ENCODE measurements at regions not wholly inside any gene's neighbourhood (a gene's known extent, or its start where the extent isn't known, plus 50 kb on each side); places are given as distances from the start of the nearest gene placed in this dataset.
"Not testable (repeated sequence)": the region's sequence is repeated elsewhere in the genome, so short reads cannot be mapped to it uniquely, and the experiment has no call there.

DNA sequence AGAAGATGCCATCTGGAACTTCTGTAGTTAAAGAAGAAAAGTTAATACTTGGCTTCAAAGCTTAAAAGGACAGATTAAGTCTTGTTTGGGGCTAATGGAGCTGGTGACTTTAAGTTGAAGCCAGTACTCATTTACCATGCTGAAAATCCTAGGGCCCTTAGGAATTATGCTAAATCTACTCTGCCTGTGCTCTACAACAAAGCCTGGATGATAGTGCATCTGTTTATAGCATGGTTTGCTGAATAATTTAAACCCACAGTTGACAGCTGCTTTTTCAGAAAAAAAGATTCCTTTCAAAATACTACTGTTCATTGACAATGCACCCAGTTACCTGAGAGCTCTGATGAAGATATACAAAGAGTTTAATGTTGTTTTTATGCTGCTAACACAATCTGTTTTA is 393.5 kb downstream of the MAT2B start:
- DNase-seq (ENCODE audit: low spot score), result no peak
- TF ChIP-seq CTCF (IDR thresholded peaks at IDR 0.05; ENCODE audit: extremely low read depth, missing control alignments), result no peak

DNA sequence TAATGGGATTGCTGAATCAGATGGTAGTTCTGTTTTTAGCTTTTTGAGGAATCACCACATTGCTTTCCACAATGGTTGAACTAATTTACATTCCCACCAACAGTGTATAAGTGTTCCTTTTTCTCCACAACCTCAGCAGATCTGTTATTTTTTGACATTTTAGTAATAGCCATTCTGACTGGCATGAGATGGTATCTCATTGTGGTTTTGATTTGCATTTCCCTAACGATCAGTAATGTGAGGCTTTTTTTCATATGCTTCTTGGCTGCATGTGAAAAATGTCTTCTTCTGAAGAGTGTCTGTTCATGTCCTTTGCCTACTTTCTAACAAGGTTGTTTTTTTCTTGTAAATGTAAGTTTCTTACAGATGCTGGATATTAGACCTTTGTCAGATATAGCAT is 402.4 kb downstream of the MAT2B start:
- not testable (repeated sequence) for DNase-seq (ENCODE audit: low spot score)

DNA sequence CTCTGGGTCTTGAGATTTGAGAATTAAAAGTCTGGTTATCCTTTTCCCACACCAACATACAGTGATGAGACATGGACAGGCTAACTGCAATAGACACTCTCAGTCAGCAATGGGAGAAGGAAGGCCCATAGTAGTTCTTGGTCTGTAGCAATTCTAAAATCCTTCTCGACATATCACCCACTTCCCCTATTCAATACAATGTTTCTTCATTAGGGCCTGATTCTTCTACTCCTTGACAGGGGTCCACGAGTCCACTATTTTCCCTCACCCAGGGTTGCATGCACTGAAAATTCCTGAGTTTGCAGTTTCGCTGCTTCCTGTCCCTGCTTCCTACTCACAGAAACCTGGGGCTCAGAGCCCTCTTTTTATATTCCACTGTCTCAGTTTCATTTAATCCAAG is 402.8 kb downstream of the MAT2B start:
- DNase-seq (ENCODE audit: low spot score), result no peak
- TF ChIP-seq CTCF (IDR thresholded peaks at IDR 0.05; ENCODE audit: extremely low read depth, missing control alignments), result no peak

- no peak for TF ChIP-seq CTCF (IDR thresholded peaks at IDR 0.05; ENCODE audit: extremely low read depth, missing control alignments)
- DNase-seq (ENCODE audit: low spot score), result no peak
Observed at GRCh38 chr5:163910226-163910625, 404.8 kb downstream of the MAT2B start.

DNA sequence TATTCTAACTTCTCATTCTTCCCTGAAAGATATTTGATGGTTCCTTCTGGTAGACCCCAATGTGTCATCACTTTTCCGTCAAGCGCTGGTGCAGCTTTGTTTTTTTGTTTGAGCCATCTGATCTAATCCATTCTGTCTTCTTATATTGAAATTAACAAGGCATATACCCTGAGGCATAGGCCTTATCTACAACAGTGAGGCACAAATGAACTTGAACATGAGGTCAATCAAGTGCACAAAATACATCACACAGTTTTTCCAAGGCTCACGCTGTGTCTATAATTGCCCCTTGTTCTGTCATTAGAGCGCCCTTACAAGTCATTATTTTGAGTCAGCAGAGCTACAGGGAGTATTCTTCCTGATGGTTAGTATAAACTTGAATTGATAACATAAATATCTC is 406.6 kb downstream of the MAT2B start:
- no peak for TF ChIP-seq CTCF (IDR thresholded peaks at IDR 0.05; ENCODE audit: extremely low read depth, missing control alignments)
- no peak for DNase-seq (ENCODE audit: low spot score)

DNA sequence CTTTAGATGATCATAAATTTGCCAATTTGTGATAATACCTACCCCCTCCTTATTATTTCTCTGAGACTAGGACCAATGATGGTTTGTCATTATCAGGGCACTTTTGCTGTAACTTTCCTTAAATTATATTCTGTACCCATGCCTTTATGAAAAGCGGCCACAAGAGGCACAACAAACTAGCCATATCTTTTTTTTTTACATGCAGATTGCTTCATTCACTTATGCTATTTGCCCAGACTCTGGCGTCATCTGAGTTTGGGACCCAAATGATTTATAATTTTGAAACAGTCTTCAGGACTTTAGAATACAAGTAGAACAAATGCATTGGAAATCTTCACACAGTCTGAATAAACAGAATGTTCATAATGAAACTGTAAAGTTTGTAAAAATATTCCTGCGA is 408.1 kb downstream of the MAT2B start:
- DNase-seq (ENCODE audit: low spot score), result no peak

DNA sequence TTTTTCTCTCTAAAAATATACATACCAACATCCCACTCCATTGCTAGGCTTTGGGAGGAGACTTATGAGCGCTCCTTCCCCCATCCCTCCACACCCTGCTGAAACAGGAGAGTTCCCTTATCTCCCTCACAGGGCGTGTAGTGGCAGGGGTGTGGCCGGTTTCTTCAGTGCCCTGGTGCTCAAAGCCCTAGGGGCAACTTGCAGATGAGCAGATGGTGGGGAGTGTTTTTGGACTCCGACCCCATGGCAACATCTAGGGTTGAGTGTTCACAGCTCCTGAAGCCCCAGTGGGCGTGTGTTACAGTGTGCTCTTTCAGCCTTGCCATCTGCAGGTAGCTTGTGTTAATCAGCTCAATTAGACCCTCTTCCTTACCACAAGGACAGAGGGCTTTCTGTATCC is 409.5 kb downstream of the MAT2B start:
- TF ChIP-seq CTCF (IDR thresholded peaks at IDR 0.05; ENCODE audit: extremely low read depth, missing control alignments), result no peak
- no peak for DNase-seq (ENCODE audit: low spot score)

More for the DNA sequence above, 408.1 kb downstream of the MAT2B start:
- TF ChIP-seq CTCF (IDR thresholded peaks at IDR 0.05; ENCODE audit: extremely low read depth, missing control alignments), result no peak

GRCh38 chr5:163915481-163915961 is 410.1 kb downstream of the MAT2B start:
- DNase-seq (ENCODE audit: low spot score), result peak; percentile 29
- TF ChIP-seq CTCF (IDR thresholded peaks at IDR 0.05; ENCODE audit: extremely low read depth, missing control alignments), result no peak
